ENCODE measurements at regions not wholly inside any gene's neighbourhood (a gene's known extent, or its start where the extent isn't known, plus 50 kb on each side); places are given as distances from the start of the nearest gene placed in this dataset.
"Not testable (repeated sequence)": the region's sequence is repeated elsewhere in the genome, so short reads cannot be mapped to it uniquely, and the experiment has no call there.

DNA sequence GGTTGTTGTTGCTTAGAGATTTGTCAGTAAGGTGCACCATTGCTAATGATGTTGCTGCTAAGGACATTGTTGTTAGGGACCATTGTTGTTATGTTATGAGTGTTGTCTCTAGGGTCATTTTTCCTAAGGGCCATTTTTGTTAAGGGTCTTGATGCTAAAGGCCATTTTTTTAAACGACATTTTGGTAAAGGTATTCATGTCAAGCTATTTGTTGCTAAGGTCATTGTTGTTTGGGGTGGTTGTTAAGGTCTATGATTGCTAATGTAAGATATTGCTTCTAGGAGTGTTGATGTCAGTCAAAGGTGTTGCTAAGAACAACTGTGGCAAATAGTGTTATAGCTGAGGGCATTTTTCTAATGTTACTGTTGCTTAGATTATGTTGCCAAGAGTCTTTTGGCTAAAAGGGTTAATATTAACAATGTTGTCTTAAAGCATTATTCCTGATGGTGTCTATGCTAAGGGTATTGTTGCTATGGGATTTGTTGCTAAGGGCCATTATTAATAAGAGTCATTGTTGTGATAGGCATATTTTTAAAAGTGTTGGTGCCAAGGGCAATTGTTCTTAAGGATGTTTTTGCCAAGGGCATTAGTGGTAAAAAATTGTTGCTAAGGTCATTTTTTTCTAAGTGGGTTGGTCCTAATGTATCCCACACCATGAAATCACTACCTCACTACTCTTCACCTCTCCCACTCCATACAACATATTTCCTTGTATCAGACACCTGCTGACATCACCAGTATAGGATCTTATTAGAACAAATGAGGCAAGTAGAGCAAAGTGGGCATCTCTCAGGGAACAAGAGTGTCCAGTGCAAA is 56.2 kb downstream of the SPATA31A6 start:
- H3K4me3 ChIP-seq (ENCODE audit: low read length); DNase-seq (ENCODE audit: low read depth, low spot score): not testable (repeated sequence)

DNA sequence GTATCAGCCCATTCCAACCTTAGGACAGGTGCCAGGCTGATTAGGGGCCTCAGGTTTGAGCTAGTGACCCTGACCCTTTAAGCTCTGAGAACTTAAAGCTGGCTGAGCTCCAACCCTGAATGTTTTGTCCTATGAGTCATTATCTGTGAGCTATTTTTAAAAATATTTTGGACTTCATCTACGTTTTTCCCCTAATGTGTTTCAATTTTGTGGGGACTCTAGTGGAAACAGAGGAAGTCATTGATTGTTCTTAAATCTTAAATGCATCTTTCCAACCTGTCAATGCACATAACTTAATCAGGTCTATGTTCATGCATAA is 56.8 kb downstream of the SPATA31A6 start:
- not testable (repeated sequence) for DNase-seq (ENCODE audit: low read depth, low spot score); H3K4me3 ChIP-seq (ENCODE audit: low read length)

GRCh38 chr9:42243211-42243610 is 59.8 kb downstream of the SPATA31A6 start:
- DNase-seq (ENCODE audit: low read depth, low spot score); H3K4me3 ChIP-seq (ENCODE audit: low read length): not testable (repeated sequence)

DNA sequence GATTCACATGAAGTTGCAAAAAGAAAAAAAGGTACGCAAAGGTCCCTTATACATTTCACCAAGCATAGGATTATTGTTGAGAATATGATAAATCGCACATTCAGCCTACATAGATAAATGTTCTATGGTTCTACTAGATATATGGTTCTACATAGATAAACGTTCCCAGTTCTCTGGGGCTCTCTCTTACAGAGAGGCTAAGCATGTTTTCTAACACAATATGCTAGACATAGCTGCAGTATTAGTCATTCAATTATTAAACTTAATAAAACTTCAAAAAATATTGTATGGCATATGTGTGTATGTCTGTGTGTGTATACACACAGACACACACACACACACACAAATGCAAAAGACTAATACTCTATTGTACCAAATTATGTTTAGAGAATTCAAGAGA is 60.4 kb downstream of the SPATA31A6 start:
- not testable (repeated sequence) for H3K4me3 ChIP-seq (ENCODE audit: low read length); DNase-seq (ENCODE audit: low read depth, low spot score)

- not testable (repeated sequence) for DNase-seq (ENCODE audit: low read depth, low spot score); H3K4me3 ChIP-seq (ENCODE audit: low read length)
Measured at GRCh38 chr9:42268729-42269128, 85.3 kb downstream of the SPATA31A6 start.

GRCh38 chr9:42269171-42269570 is 85.7 kb downstream of the SPATA31A6 start:
- DNase-seq (ENCODE audit: low read depth, low spot score); H3K4me3 ChIP-seq (ENCODE audit: low read length): not testable (repeated sequence)

- H3K4me3 ChIP-seq (ENCODE audit: low read length); DNase-seq (ENCODE audit: low read depth, low spot score): not testable (repeated sequence)
Measured at GRCh38 chr9:42273191-42273590, 89.7 kb downstream of the SPATA31A6 start.

DNA sequence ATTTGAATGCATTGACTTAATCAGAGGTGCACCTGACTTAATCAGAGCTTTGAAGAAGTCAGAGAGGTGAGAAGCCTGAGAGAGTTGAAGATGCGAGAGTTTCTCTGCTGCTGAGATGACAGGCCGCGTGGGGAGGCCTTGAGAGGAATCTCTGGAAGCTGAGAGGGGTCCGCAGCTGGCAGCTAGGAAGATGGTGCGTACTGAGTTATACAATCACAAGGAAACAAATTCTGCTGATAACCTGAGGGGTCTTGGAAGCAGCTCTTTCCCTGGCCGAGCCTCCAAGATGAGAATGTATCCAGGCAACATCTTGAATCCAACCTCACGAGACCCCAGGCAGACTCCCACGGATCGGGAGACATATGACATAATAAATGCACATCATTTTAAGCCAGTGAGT is 91.7 kb downstream of the SPATA31A6 start:
- H3K4me3 ChIP-seq (ENCODE audit: low read length), result no peak overlapping the region
- no peak for DNase-seq (ENCODE audit: low read depth, low spot score)

DNA sequence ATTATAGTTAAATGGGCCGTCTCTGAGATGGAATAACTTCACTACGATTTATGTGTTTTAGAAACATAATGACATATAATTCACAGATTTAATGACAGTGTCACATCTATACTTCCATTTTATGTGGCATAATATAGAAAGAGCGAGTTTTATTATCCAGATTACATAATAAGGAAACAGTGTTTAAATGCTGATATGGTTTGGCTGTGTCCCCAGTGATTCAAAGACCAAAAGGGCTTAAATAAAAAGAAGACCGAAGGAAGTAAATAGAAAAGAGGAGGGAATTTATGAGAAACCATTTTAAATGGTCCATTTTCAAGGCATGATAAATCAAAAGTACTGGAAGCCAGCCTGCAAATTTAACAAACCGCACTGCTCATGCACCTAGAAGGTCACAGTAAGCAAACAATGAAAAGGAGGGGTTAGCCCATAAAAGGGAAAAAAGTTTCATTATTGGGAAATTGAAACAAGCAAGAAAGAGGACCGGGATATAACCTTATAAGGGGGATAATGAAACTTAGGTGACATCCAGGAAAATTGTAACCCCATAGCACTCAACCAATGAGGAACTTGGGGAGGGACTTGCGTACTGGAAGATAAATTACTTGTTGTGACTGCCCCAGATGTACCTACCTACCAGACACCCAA is 99.2 kb downstream of the SPATA31A6 start:
- not testable (repeated sequence) for H3K4me3 ChIP-seq (ENCODE audit: low read length); DNase-seq (ENCODE audit: low read depth, low spot score)

DNA sequence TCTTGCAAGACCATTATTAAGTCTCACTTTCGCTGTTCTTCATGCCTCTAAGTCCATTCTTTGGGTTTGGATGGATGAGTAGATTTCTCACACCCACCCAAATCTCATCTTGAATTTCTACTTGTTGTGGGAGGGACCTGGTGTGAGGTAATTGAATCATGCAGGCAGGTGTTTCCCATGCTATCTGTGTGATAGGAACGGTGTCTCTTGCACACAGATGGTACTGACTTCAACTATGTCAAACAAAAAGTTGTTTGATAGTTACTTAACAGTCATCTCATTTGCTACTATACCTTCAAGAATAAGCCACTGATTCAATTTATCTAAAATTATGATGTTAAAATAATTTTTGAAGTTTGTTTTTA is 99.7 kb downstream of the SPATA31A6 start:
- H3K4me3 ChIP-seq (ENCODE audit: low read length); DNase-seq (ENCODE audit: low read depth, low spot score): not testable (repeated sequence)

GRCh38 chr9:42286145-42286845 is 102.8 kb downstream of the SPATA31A6 start:
- not testable (repeated sequence) for DNase-seq (ENCODE audit: low read depth, low spot score); H3K4me3 ChIP-seq (ENCODE audit: low read length)

- H3K4me3 ChIP-seq (ENCODE audit: low read length); DNase-seq (ENCODE audit: low read depth, low spot score): not testable (repeated sequence)
Measured at GRCh38 chr9:42288002-42288864, 104.8 kb downstream of the SPATA31A6 start.

- not testable (repeated sequence) for H3K4me3 ChIP-seq (ENCODE audit: low read length); DNase-seq (ENCODE audit: low read depth, low spot score)
Measured at GRCh38 chr9:42288865-42289229, 105.4 kb downstream of the SPATA31A6 start.

GRCh38 chr9:42300124-42300523 is 116.7 kb downstream of the SPATA31A6 start:
- H3K4me3 ChIP-seq (ENCODE audit: low read length); DNase-seq (ENCODE audit: low read depth, low spot score): not testable (repeated sequence)

- DNase-seq (ENCODE audit: low read depth, low spot score); H3K4me3 ChIP-seq (ENCODE audit: low read length): not testable (repeated sequence)
Measured at GRCh38 chr9:42306625-42307024, 123.2 kb downstream of the SPATA31A6 start.

- not testable (repeated sequence) for DNase-seq (ENCODE audit: low read depth, low spot score)
Measured at GRCh38 chr9:42307449-42307848, 124.0 kb downstream of the SPATA31A6 start.

GRCh38 chr9:42310972-42311371 is 127.5 kb downstream of the SPATA31A6 start:
- not testable (repeated sequence) for H3K4me3 ChIP-seq (ENCODE audit: low read length); DNase-seq (ENCODE audit: low read depth, low spot score)

More at GRCh38 chr9:42307449-42307848, 124.0 kb downstream of the SPATA31A6 start:
- not testable (repeated sequence) for H3K4me3 ChIP-seq (ENCODE audit: low read length)

DNA sequence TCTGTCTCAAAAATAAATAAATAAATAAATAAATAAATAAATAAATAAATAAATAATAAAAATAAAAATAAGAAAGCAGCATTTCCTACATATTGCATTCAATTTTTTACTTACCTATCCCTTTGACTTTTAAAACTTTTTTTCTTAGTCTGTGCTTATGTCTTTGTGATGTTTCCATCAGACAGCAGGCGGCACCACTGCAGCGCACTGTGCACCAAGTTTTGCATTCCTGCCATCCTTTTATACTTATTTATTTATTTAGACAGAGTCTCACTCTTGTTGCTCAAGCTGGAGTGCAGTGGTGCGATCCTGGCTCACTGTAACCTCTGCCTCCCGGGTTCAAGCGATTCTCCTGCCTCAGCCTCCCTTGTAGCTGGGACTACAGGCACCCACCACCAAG is 132.6 kb downstream of the SPATA31A6 start:
- not testable (repeated sequence) for DNase-seq (ENCODE audit: low read depth, low spot score); H3K4me3 ChIP-seq (ENCODE audit: low read length)

DNA sequence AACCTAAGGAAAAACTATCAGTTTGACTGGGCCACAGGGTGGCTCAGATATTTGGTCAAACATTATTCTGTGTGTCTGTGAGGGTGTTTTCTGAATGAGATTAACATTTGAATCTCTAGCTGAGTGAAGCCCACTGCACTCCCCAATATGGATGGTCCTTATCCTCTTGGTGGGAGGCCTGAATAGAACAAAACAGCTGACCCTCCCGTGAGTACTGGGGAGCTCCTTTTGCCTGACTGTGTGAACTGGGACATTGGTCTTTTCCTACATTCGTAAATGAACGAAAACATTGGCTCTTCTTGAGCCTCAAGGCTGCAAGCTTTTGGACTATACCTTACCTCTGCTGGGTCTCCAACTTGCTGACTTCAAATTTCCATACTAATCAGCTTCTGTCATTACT is 134.2 kb downstream of the SPATA31A6 start:
- DNase-seq (ENCODE audit: low read depth, low spot score); H3K4me3 ChIP-seq (ENCODE audit: low read length): not testable (repeated sequence)
